Uterus (tissue), 3 donors: ENCODE measurements at regions not wholly inside any gene's neighbourhood (a gene's known extent, or its start where the extent isn't known, plus 50 kb on each side); places are given as distances from the start of the nearest gene placed in this dataset.

Experiments used
- DNase-seq, 2 donors: peaks; one replicate each; pipeline ENCODE4 v3.0.0-alpha.2; 2019 to 2020
- H3K27ac ChIP-seq, 2 donors: fragments of 200-600 bp; sonication (generic); 1 replicate in 1 of 2; 2 replicates in 1 of 2; pipeline ENCODE4 v1.5.1; 2016 to 2018
- H3K27me3 ChIP-seq, 2 donors: fragments of 200-600 bp; sonication (generic); one replicate each; pipeline ENCODE4 v1.5.1; 2018 to 2019; ENCODE audit warnings: control low read depth in 1 of 2
- H3K36me3 ChIP-seq, 2 donors: fragments of 200-600 bp; sonication (generic); one replicate each; pipeline ENCODE4 v1.5.1; 2019; ENCODE audit warnings: control low read depth in 1 of 2
- H3K4me1 ChIP-seq, 2 donors: fragments of 200-600 bp; sonication (generic); one replicate each; pipeline ENCODE4 v1.5.1; 2018 to 2019; ENCODE audit warnings: control low read depth in 1 of 2
- H3K4me3 ChIP-seq, 2 donors: fragments of 200-600 bp; sonication (generic); 1 replicate in 1 of 2; 2 replicates in 1 of 2; pipeline ENCODE4 v1.5.1; 2018 to 2019; ENCODE audit warnings: mild to moderate bottlenecking in 1 of 2
- H3K9me3 ChIP-seq, 2 donors: fragments of 200-600 bp; sonication (generic); one replicate each; pipeline ENCODE4 v1.5.1; 2019; ENCODE audit warnings: control low read depth in 1 of 2
- CTCF ChIP-seq, 4 experiments: fragments of 200-600 bp in 2 of 4; fragments of 450-650 bp in 2 of 4; sonication (generic) in 2 of 4; IDR thresholded peaks; one replicate each; pipeline ENCODE4 v1.5.1; 2016 to 2019; ENCODE audit warnings: antibody characterized with exemption in 4 of 4, mild to moderate bottlenecking in 2 of 4, moderate library complexity in 1 of 4
- POLR2A ChIP-seq, 2 donors: fragments of 450-650 bp; IDR thresholded peaks; one replicate each; pipeline ENCODE4 v1.6.1; 2016; ENCODE audit warnings: antibody characterized with exemption in 2 of 2, mild to moderate bottlenecking in 1 of 2, moderate library complexity in 1 of 2
- intact Hi-C: fragments of 100-400 bp; cut with DNase I; formaldehyde crosslinking; loops from one replicate; pipeline ENCODE4 v1.15.1; 2023; ENCODE audit warnings: low total_unique reads
- donor health status: DM: yes; HTN: yes; CAD: no.

GRCh38 chr1:209249280-209249670, 334.2 kb upstream of the CAMK1G start:
- no peak for DNase-seq
- Histone ChIP-seq H3K9me3 (no peaks in the 10 kb centered on the region), H3K36me3 (no peaks in the 10 kb centered on the region), H3K4me3 (no peak overlapping the region), H3K4me1 (no peaks in the 10 kb centered on the region), H3K27me3 (no peaks in the 10 kb centered on the region), H3K27ac (peak overlapping the region in 1 of 2 donors; percentile 30)
- TF ChIP-seq CTCF (IDR thresholded peaks at IDR 0.05) (no peak), POLR2A (IDR thresholded peaks at IDR 0.05) (no peak)
- intact Hi-C loops = no loop called here

- intact Hi-C loops = loop anchor here (10.0 kb wide), 1 partner anchor 105 kb away; no protein-coding TSS in a partner anchor
- Histone ChIP-seq H3K4me1 (no peaks in the 10 kb centered on the region), H3K27ac (no peak overlapping the region), H3K4me3 (no peak overlapping the region), H3K36me3 (no peaks in the 10 kb centered on the region), H3K9me3 (no peaks in the 10 kb centered on the region), H3K27me3 (no peaks in the 10 kb centered on the region)
- no peak for TF ChIP-seq CTCF (IDR thresholded peaks at IDR 0.05)
- TF ChIP-seq POLR2A (IDR thresholded peaks at IDR 0.05) = no peak
- DNase-seq = no peak
Observed at GRCh38 chr1:209249785-209250440, 333.6 kb upstream of the CAMK1G start.

- TF ChIP-seq POLR2A (IDR thresholded peaks at IDR 0.05) = no peak
- TF ChIP-seq CTCF (IDR thresholded peaks at IDR 0.05) = no peak
- Histone ChIP-seq H3K9me3 (no peaks in the 10 kb centered on the region), H3K4me1 (no peaks in the 10 kb centered on the region), H3K27me3 (no peaks in the 10 kb centered on the region), H3K36me3 (no peaks in the 10 kb centered on the region), H3K4me3 (no peak overlapping the region), H3K27ac (no peak overlapping the region)
- intact Hi-C loops = loop anchor here (10.0 kb wide), 1 partner anchor 104 kb away; no protein-coding TSS in a partner anchor
- DNase-seq = no peak
Observed at GRCh38 chr1:209250861-209251636, 332.5 kb upstream of the CAMK1G start.

- H3K27ac ChIP-seq = no peak overlapping the region
- H3K36me3 ChIP-seq = no peaks in the 10 kb centered on the region
- no peaks in the 10 kb centered on the region for H3K27me3 ChIP-seq
- no peak overlapping the region for H3K4me3 ChIP-seq
- TF ChIP-seq CTCF (IDR thresholded peaks at IDR 0.05) = no peak
- no peaks in the 10 kb centered on the region for H3K9me3 ChIP-seq
- no peak for DNase-seq
- H3K4me1 ChIP-seq = no peaks in the 10 kb centered on the region
- intact Hi-C loops = loop anchor here (10.0 kb wide), 1 partner anchor 98 kb away; no protein-coding TSS in a partner anchor
Observed at GRCh38 chr1:209256766-209257350, 326.7 kb upstream of the CAMK1G start.

GRCh38 chr1:209257454-209257853, 326.1 kb upstream of the CAMK1G start:
- Histone ChIP-seq H3K27ac (no peak overlapping the region), H3K9me3 (no peaks in the 10 kb centered on the region), H3K4me1 (no peaks in the 10 kb centered on the region), H3K27me3 (no peaks in the 10 kb centered on the region), H3K4me3 (no peak overlapping the region), H3K36me3 (no peaks in the 10 kb centered on the region)
- intact Hi-C loops = loop anchor here (10.0 kb wide), 1 partner anchor 97 kb away; no protein-coding TSS in a partner anchor
- TF ChIP-seq POLR2A (IDR thresholded peaks at IDR 0.05) = no peak
- TF ChIP-seq CTCF (IDR thresholded peaks at IDR 0.05) = no peak
- no peak for DNase-seq
